NCI-H128 (cell line): ENCODE measurements at regions not wholly inside any gene's neighbourhood (a gene's known extent, or its start where the extent isn't known, plus 50 kb on each side); places are given as distances from the start of the nearest gene placed in this dataset.
"Not testable (repeated sequence)": the region's sequence is repeated elsewhere in the genome, so short reads cannot be mapped to it uniquely, and the experiment has no call there.

Experiments used
- DNase-seq: peaks from one replicate; lab custom pipeline; 2025; ENCODE audit not compliant: unreplicated experiment; lab: John Stamatoyannopoulos, UW

DNA sequence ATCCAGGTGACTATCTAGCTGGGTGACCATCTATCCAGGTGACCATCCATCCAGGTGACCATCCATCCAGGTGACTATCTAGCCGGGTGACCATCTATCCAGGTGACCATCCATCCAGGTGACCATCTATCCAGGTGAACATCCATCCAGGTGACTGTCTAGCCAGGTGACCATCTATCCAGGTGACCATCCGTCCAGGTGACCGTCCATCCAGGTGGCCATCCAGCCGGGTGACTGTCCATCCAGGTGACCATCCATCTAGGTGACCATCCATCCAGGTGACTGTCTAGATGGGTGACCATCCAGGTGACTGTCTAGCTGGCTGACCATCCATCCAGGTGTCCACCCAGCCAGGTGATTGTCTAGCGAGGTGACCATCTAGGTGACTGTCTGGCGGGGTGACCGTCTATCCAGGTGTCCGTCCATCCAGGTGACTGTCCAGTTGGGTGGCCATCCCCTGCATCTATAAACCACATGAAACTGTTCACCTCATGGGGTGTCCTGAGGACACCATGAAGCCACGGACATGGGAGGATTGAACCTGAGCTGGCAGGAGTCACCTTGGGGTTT, 305.3 kb downstream of the NDUFA10 start:
- no peak for DNase-seq

DNA sequence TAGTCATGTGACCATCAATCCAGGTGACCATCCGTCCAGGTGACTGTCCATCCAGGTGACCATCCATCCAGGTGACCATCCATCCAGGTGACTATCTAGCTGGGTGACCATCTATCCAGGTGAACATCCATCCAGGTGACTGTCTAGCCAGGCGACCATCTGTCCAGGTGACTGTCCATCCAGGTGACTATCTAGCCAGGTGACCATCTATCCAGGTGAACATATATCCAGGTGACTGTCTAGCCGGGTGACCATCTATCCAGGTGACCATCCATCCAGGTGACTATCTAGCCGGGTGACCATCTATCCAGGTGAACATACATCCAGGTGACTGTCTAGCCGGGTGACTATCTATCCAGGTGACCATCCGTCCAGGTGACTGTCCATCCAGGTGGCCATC, 306.2 kb downstream of the NDUFA10 start:
- not testable (repeated sequence) for DNase-seq

DNA sequence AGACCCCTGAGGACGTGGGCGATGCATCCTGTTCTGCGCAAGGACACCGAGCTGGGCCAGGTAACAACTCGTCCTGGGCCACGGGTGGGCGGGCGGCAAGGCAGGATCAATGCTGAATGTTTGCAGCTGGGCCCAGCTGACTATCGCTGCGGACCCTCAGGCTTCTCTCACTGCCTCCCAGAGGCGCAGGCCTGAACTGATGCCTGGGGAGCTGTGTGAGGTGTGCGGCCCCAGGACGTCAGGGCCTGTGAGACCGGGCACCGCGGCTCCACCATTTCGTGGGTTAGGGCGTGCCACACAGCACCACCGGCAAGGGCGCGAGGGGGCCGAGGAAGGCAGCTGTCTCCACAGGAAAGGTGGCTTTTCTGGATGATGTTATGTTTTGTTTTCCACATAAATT, 307.4 kb downstream of the NDUFA10 start:
- DNase-seq = no peak

DNA sequence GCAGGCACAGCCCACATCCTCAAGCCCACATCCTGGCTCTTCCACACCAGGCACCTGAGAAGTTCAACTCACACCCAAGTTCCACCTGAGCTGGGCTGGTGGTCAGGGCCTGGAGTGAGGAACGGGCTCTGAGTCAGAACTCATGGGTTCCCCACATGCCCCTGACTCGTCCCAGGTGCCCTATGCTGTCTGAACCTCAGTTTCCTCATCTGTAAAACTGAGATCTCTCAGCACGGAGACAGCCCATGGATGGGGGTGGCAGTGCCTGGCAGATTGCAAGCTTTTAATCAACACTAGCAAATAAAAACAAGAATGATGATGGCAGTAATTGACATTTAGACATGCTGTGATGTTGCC, 307.8 kb downstream of the NDUFA10 start:
- DNase-seq = no peak

DNA sequence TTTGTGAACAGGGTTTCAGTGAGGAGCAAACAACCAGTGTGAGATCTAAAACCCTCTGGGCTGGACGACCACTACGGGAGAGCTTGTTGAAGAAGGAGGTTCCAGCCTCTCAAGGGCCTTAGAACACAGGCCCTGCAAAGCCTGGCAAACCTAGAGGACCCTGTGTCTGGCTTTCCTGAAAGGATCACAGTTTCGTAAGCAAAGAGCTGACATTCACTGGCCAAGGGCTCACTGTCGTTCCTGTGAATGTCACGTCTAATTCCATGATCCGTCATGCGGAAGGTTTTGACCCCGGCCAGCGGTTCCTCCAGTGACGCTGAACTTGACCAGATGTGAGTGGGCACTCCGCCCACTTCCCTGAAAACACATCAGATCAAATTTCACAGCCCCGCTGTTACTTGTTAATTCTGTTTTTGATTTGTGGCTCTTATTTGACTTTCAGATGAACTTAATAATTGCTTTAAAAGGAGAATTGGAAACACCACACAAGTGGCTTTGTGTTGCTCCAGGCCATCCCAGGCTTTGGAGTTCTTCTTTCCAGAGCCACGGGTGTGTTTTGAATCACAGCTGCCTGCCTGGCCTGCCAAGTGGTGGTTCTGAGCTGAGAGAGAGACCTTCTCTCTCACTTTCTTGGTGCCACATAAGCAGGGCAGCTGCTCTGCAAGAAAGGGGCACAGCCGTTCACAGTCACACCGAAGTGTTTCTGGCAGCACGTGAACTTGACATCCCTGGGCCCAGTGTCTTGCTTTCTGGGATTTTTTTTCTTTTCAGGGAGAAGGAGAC, 308.4 kb downstream of the NDUFA10 start:
- no peak for DNase-seq

DNA sequence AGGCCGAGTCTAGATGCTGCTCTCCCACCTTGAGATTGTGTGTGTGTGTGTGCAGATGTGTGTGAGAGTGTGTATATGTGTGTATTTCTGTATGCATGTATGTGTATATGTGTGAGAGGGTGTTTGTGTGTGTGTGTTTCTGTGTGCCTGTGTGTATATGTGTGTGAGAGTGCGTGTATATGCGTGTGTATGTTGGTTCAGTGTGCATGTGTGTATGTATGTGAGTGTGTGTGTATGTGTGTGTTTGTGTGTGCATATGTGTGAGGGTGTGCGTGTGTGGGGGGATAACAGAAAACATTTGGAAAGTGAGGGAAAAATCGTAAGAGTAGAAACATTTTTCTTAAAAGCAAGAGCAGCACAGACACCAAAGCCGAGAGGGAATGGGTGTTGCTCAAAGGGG, 309.1 kb downstream of the NDUFA10 start:
- no peak for DNase-seq

DNA sequence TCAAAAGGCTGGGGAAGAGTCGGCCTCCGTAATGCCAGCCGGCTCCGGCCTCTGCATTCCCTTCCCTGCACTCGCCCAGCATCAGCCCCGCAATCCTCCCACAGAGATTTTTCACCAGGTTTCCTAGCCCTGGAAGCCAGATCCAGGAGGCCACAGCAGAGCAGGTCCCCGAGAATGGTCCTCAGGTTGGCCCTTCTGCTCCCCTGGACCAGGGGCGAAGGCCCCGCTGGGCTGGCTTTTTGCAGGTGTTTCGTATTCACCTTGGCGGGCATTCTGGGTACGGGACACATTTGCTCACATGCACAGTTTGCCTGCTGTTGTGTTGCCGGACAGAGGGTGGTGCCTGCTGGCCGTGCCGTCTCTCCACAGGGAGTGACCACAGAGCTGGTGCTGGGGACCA, 309.5 kb downstream of the NDUFA10 start:
- no peak for DNase-seq

DNA sequence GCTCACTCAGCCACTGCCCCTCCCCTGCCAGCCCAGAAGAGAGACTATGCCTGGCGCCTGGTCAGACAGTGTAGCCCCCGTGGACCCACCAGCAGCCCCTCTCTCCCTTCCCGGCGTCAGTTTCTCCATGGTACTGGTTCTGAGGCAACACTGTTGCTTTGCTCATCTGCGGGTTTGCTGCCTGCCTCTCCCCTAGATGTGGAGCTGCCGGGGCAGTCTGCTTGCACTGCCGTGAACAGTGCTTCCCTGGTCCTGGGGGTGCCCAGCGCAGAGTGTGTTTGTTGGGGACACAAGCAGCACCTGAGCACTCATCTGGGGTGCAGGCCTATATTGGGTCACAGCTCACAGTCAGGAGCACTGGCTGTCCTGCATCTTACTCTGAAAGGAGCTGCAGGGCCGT, 309.9 kb downstream of the NDUFA10 start:
- no peak for DNase-seq

DNA sequence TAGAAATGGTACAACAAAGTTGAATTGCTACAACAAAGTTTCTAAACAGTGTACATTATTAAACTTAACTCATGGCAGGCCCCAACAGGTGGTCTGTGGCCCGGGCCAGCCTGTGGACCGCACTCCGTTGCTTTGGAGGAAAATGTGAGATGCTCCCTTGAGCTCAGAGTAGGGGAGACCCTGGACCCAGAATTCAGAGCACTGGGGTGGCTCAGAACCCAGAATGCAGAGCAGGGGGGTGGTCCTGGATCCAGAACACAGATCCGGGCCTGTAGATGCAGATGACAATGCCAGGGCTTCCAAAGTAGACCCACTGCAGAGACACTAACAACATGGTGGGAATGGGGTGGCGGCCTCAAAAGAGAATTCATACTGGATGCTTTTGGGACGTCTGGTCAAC, 311.0 kb downstream of the NDUFA10 start:
- DNase-seq = no peak

DNA sequence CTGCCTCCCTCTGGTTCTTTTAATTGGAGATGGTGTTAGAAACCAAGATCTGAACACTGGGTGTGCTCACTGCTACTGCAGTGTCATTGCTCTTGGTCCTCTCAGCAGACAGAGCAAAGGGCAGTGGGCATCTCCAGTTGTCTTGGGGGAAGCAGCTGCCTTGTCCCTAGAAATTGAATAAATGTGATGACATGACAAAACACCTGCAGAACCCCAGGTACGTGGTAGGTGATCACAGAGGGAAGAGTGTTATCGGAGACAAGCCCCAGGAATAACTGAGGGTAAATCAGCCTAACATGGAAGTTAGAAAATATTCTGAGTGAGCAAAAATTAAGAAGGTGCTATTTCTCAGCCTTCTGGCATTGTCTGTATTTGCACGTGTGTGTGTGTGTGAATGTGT, 311.9 kb upstream of the HDAC4 start:
- DNase-seq = no peak

DNA sequence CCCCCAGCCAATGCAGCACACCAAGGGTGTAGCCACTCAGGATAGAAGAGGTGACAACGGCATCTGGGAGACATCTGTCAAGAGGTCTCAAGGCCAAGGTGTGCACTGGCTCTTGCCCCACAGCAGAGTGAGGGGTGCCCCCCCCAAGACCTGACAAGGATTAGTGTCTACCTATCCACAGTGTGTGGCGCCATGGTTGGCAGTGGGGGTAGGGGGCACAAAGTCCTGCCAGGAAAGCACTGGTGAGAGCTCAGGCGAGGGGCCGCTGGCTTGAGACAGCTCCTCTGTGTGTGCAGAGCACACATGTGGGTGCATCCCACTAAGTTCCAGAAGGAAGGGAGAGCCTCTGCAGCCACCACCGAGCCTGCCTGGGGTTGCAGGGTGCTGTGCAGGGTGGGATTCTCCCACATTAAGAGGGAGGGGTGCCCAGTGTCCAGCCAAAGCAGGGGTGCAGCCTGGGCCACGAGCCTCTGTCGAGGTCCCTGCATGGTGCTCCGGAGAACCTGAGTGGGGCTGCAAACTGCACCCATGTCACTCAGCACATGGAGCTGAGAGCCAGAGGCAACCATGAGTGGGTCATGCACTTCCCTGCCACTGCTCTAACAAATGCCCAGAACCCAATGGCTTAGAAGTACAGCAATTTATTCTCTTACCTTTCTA, 311.2 kb upstream of the HDAC4 start:
- no peak for DNase-seq

DNA sequence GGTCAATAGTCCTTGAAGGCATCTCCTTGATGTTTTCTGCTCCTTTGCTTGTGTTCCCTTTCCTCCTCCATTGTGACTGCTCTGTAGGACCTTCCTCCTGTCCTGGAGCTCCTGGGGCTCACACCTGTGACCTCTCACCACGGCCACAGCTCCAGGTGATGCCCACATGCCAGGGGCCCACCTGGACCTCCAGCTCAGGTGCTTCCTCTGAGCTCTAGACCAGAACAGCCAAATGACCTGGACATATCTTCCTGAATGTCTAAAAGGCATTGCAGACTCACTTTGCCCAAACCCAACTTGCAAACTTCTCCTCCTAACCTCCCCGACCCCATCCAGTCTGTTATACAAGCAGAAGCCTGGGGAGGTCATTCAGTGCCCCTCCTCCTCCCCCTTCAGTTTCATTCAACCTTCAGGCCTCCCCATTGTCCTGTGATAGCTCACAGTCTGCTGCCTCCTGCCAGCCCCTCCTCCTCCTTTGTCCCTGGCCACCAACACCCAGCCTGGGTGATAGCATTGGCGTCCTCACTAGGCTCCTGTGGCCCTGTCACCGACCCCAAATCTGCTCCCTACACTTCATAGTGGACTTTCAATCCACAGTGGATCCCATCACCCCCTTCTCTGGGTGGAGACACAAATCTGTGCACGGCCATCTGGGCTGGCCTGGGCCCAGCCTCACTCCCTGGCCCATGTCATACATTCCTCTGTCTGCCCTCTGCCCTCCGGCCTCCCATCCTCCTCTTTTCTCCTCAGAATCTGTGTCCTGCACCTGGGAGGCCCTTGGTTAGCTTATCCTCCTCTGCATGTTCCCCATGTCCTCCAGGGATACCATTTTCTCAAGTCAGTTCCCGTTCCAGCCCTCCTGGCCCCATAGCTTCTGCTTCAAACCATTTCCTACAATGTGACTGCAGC, 310.4 kb upstream of the HDAC4 start:
- DNase-seq = no peak

DNA sequence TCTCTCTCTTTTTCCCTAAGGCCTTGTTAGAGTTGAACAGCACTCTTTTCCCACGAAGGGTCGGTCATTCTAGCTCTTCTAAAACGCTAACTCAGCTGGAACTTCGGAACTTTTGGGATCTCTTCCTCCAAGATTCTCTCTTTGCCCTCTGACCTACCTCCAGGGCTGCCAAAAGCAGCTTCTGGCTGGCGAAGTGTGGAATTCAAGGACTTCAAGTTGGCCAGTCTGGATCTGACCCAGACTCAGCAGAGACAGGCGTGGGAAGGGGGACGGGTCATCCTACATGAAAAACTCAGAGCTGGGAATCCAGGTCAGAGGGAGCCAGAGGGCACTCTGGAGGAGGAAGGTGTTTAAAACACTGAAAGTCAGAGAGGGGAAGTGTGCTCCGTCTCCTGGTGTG, 305.5 kb upstream of the HDAC4 start:
- no peak for DNase-seq

DNA sequence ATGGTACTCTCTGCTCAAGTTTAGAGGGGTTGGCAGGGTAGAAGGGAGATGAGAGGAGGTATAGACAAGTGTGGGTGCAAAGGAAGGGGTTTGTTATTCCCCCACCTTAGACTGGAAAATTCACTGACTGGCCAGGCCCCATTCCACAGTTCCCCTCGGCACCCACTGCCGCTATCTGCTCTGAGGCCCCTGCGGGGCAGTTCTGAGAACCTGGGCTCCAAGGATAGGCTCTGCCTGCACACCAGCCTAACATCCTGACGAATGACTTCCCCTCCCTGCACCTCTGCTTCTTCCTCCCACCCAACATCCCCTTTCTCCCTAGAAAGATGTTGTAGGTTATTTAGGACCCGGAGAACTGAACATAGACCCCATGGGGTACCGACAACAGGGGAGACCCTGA, 303.9 kb upstream of the HDAC4 start:
- no peak for DNase-seq

DNA sequence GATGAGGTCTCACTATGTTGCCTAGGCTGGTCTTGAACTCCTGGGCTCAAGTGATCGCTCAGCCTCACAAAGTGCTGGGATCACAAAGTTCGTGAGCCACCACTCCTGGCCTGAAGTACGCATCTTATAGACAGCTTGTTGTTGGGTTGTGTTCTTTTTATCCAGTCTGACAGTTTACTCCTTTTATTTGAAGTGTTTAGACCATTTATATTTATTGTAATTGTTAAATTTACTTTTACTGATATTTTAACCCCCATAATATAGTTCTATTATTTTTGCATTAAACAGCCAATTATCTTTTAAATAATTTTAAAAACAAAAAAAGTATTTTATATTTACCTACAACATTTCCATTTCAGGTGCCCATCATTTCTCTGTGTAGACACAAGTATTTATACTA, 303.0 kb upstream of the HDAC4 start:
- no peak for DNase-seq

DNA sequence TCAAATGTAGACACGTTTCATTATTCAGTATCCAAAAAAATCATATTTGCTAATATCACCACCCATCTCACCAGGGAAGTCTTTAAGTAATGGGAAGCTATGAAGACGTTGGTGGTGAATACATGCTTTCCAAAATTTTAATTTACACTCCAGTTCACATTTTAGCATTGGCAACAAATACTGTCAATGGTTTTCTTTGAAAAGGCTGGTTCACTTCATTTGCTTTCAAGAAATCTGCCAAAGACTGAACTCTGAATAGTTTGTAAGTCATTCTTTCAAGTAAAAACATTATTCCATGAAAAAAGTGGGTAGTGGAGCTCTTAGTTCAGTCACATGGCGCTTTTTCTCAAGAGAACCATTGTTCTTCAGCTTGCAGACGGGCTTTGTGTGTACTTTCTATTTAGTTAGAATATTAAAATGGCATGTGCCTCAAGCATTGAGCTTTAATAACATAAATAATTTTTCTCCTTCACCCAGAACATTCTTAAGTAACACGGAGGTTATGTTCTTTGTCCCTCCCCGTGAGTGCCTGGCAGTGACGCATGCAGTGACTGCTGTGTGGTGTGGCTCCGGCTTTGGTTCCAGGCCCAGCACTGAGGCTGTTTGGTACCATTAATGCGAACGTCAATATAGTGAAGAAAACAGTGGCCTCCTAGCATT, 300.0 kb upstream of the HDAC4 start:
- DNase-seq = no peak

DNA sequence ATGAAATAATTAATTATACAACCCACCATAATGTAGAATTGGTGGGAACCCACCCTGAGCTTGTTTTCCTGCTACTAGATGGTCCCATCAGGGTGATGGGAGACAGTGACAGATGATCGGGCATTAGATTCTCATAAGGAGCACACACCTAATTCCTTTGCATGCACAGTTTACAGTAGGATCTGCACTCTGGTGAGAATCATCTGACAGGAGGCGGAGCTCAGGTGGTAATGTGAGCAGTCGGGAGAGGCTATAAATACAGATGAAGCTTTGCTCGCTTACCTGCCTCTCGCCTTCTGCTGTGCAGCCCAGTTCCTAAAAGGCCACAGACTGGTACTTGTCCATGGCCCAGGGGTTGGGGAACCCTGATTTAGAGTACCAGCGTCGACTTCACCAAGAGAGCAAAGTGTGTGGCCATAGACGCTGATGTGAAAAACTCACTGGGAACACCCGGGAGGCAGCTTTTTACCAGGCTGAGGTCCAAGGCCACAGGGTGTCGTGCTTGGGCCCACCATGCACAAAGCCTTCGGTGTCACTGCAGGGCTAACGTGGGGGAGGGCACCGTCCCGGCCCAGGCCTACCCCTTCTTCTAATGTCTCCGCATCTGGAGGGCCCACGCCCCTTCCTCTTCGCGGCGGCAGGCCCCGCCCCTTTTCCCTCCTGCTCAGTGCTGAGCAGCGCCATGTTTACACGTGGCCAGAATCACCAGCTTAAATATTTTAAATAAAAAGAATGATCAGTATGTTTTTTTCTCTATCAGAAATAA, 296.8 kb upstream of the HDAC4 start:
- no peak for DNase-seq

DNA sequence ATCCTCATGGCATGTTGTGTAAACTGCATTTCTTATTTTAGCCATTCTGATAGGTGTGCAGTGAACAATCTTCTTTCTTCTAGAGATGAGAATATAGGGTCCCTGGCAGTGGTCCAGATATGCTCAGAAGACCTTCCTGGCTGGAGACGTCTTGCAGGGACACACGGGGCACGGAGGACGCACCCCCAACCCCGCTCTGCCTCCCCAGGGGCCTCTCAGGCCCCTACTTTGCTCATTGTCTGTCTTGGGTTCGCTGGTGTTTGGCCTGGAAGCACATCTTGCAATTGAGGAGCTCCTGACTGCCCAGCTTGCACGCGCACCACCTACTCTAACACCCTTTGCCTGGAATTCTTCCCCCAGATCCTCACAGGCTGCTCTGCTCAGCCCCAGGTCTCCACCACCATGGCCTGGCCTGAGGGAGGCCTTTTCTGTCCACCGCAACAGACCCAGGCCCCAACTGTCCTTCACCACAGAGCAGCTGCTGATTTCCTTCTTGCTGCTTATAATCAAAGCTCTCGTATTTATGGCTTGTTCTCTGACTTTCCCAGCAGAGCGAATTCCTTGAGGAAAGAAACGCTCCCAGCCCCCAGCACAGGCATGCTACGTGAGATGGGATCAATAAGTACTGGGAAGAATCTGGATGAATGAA, 295.9 kb upstream of the HDAC4 start:
- no peak for DNase-seq

DNA sequence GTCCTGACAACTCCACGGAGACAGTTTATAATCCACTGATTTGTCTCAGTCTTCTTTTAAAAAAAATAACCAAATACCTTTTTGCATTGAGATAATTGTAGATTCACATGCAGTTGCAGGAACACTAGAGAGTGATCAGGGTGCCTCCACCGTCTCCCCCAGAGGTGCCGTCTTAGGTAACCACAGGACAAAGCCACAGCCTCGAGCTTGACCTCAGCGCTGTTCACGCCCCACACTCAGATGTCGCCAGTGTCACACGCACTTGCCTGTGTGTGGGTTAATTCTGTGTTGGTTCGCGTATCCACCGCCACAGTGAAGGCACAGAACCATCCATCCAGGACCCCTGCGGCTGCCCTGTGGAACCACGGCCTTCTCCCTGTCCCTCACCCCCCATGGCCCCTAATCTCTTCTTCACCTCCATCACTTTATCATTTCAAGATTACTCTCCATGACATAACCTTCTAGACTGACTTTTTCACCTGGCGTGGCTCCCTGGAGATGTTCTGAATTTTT, 295.0 kb upstream of the HDAC4 start:
- no peak for DNase-seq
